ENCODE measurements at regions not wholly inside any gene's neighbourhood (a gene's known extent, or its start where the extent isn't known, plus 50 kb on each side); places are given as distances from the start of the nearest gene placed in this dataset.

DNA sequence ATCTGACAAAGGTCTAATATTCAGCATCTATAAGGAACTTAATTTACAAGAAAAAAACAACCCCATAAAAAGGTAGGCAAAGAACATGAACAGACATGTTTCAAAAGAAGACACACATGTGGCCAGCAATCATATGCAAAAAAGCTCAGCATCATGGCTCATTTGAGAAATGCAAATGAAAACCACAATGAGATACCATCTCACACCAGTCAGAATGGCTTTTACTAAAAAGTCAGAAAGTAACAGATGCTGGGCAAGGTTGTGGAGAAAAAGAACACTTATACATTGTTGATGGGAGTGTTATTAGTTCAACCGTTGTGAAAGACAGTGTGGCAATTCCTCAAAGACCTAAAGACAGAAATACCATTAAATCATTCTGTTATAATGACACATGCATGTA, 289.9 kb upstream of the MMS22L start:
- Histone ChIP-seq H3K79me2 (ENCODE audit: insufficient read depth, low read length) (no peaks in the 10 kb centered on the region), H3K9ac (ENCODE audit: low read length) (no peak overlapping the region), H3K36me3 (ENCODE audit: low read length) (no peaks in the 10 kb centered on the region), H3K4me2 (ENCODE audit: low read depth, low read length, poor library complexity, severe bottlenecking) (no peak overlapping the region), H3K27ac (ENCODE audit: low read depth, low read length) (no peak overlapping the region), H3F3A (ENCODE audit: insufficient read depth) (no peaks in the 10 kb centered on the region), H3K4me3 (ENCODE audit: insufficient read depth, low read length, poor library complexity, severe bottlenecking) (no peak overlapping the region), H3K27me3 (ENCODE audit: low read length) (no peaks in the 10 kb centered on the region), H3K9me3 (ENCODE audit: insufficient read depth, low read length) (no peaks in the 10 kb centered on the region), H3K9me2 (replicated peaks; ENCODE audit: insufficient read depth, low read length) (0 out of 2 replicates have a peak, but pooled peaks cover 4% of the 10 kb centered on the region), H4K20me1 (ENCODE audit: low read depth, low read length) (no peaks in the 10 kb centered on the region), H2AFZ (ENCODE audit: low read depth, low read length, severe bottlenecking) (no peak overlapping the region)
- TF ChIP-seq EZH2phosphoT487 (conservative IDR thresholded peaks at IDR 0.05; ENCODE audit: low read length), result no peak
- TF ChIP-seq, protein P1, sequence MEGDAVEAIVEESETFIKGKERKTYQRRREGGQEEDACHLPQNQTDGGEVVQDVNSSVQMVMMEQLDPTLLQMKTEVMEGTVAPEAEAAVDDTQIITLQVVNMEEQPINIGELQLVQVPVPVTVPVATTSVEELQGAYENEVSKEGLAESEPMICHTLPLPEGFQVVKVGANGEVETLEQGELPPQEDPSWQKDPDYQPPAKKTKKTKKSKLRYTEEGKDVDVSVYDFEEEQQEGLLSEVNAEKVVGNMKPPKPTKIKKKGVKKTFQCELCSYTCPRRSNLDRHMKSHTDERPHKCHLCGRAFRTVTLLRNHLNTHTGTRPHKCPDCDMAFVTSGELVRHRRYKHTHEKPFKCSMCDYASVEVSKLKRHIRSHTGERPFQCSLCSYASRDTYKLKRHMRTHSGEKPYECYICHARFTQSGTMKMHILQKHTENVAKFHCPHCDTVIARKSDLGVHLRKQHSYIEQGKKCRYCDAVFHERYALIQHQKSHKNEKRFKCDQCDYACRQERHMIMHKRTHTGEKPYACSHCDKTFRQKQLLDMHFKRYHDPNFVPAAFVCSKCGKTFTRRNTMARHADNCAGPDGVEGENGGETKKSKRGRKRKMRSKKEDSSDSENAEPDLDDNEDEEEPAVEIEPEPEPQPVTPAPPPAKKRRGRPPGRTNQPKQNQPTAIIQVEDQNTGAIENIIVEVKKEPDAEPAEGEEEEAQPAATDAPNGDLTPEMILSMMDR (IDR thresholded peaks at IDR 0.05; ENCODE audit: insufficient read depth, low read length, poor library complexity, severe bottlenecking), result no peak

DNA sequence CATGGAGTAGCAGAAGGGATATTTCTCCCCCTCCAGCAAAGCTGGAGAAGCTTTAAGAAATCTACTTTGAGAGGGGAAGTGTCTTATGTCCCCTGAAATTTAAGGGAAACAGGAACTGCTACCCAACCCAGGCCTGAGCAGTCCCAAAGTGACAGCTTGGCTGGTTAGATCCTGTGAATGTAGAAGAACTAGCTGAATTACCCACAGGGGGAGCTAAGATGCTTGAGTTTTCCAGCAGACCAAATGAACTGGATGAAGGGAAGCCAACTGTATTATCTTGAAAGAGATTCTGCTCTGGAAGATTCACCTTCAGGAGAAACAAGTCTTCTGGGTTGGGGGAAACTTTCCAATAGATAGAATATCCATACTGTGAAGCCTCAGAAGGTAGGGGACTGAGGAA, 303.3 kb upstream of the MMS22L start:
- TF ChIP-seq EZH2phosphoT487 (conservative IDR thresholded peaks at IDR 0.05; ENCODE audit: low read length), result no peak
- TF ChIP-seq, protein P1 (IDR thresholded peaks at IDR 0.05; ENCODE audit: insufficient read depth, low read length, poor library complexity, severe bottlenecking), result no peak
- Histone ChIP-seq H3K9me3 (ENCODE audit: insufficient read depth, low read length) (no peaks in the 10 kb centered on the region), H3K27ac (ENCODE audit: low read depth, low read length) (no peak overlapping the region), H3K27me3 (ENCODE audit: low read length) (no peaks in the 10 kb centered on the region), H3K9me2 (replicated peaks; ENCODE audit: insufficient read depth, low read length) (no peaks in the 10 kb centered on the region), H4K20me1 (ENCODE audit: low read depth, low read length) (no peaks in the 10 kb centered on the region), H3K9ac (ENCODE audit: low read length) (no peak overlapping the region), H3F3A (ENCODE audit: insufficient read depth) (no peaks in the 10 kb centered on the region), H3K4me2 (ENCODE audit: low read depth, low read length, poor library complexity, severe bottlenecking) (no peak overlapping the region), H3K36me3 (ENCODE audit: low read length) (no peaks in the 10 kb centered on the region), H3K79me2 (ENCODE audit: insufficient read depth, low read length) (no peaks in the 10 kb centered on the region), H3K4me3 (ENCODE audit: insufficient read depth, low read length, poor library complexity, severe bottlenecking) (no peak overlapping the region), H2AFZ (ENCODE audit: low read depth, low read length, severe bottlenecking) (no peak overlapping the region)

- Histone ChIP-seq H3K9me2 (replicated peaks; ENCODE audit: insufficient read depth, low read length) (no peaks in the 10 kb centered on the region), H3K27me3 (ENCODE audit: low read length) (no peaks in the 10 kb centered on the region), H3K36me3 (ENCODE audit: low read length) (no peaks in the 10 kb centered on the region), H2AFZ (ENCODE audit: low read depth, low read length, severe bottlenecking) (no peak overlapping the region), H3K4me2 (ENCODE audit: low read depth, low read length, poor library complexity, severe bottlenecking) (no peak overlapping the region), H3F3A (ENCODE audit: insufficient read depth) (no peaks in the 10 kb centered on the region), H3K4me3 (ENCODE audit: insufficient read depth, low read length, poor library complexity, severe bottlenecking) (no peak overlapping the region), H3K79me2 (ENCODE audit: insufficient read depth, low read length) (no peaks in the 10 kb centered on the region), H4K20me1 (ENCODE audit: low read depth, low read length) (no peaks in the 10 kb centered on the region), H3K9me3 (ENCODE audit: insufficient read depth, low read length) (no peaks in the 10 kb centered on the region), H3K27ac (ENCODE audit: low read depth, low read length) (no peak overlapping the region), H3K9ac (ENCODE audit: low read length) (no peak overlapping the region)
- no peak for TF ChIP-seq EZH2phosphoT487 (conservative IDR thresholded peaks at IDR 0.05; ENCODE audit: low read length)
- TF ChIP-seq, protein P1 (IDR thresholded peaks at IDR 0.05; ENCODE audit: insufficient read depth, low read length, poor library complexity, severe bottlenecking), result no peak
Observed at GRCh38 chr6:97591955-97592354, 308.9 kb upstream of the MMS22L start.
